ENCODE measurements at regions not wholly inside any gene's neighbourhood (a gene's known extent, or its start where the extent isn't known, plus 50 kb on each side); places are given as distances from the start of the nearest gene placed in this dataset.

DNA sequence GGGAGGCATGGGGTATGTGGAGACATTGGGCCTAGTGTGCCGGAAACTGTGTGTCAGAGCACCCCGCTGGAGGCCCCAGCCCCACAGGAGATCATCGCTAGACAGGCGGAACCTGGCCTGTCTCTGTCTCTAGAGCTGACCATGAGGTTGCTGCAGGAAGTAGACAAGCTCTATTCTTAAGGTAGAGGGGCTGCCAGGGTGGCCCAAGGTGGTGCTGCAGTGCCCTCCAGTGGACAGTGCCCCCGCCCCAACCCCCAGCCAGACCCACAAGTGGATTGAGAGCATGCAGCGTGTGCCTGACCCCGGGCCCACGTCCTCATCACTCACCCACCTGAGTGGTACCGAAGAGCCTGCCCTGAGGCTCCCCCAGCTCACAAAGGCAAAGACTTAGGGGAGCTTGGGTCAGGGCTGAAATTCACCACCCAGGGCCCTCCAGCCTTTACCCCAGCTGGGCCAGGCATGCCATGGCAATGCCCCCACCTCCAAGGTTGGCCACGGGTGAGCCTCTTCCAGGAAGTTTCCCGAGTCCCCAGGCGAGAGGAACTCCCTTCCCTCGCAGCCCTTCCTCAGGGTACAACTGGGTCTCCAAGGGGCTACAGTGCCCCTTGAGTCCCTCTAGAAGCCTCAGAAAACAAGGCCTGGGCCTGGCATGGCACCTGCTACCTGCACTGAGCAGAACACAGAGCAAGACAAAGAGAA lies 155.0 kb downstream of the TTC32 start:
- peak; percentile 30 for DNase-seq

DNA sequence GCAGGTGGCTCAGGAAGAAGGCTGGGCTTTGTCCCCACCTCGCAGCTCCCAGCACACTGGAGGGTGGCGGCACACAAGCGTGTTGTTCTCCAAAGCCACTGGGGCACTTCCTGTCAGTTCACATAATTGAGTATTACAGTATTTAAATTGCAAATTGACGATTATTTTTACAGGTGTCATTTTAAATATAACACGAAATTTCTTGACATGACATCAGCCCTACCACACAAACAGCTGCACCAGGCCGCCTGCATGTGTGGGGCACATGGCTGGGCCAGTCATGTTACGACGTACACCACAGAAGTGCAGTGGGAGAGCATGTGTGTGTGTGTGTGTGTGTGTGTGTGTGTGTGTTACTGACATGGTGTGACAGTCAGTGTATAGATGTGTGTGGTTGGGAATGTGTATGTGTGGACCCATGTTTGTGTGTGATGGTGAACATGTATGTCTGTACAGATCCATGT lies 155.6 kb downstream of the TTC32 start:
- DNase-seq: no peak

DNA sequence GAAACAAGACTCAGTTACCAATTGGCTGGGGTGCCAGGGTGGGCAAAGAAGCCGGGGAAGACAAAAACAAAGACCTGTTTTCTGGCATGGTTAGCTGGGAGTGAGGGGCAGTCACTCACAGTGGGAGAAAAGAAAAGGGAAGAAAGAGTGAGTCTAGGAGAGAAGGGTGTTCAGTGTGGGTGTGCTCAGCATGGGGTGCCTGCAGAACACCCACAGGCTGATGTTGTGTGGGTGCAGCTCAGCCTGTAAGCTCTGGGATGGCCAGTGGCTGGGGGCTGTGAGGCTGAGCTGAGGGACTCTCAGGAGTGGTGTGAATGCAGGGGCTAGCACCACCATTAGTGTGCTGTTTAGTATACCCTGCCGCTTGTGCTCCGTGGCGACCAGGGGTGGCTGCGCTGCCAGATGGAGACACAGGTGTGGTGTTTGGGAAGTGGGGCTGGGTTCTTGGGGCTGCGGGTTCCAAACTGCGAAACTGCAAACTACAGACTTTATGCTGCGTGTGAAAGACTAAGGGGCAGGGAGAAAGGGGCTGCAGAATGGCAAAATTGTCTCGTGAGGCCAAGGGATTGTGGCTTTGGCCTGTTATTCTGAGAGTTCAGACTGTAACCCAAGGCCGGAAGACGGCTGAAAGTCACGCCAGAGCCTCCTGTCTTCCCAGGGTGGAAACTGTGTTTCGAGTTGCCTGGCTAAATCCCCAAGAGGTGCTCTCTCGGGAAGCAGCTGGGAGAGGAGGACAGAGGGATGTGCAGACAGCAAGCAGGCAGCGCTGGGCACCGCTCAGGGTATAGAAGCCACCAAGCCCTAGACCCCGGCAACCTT lies 156.3 kb downstream of the TTC32 start:
- no peak for DNase-seq

DNA sequence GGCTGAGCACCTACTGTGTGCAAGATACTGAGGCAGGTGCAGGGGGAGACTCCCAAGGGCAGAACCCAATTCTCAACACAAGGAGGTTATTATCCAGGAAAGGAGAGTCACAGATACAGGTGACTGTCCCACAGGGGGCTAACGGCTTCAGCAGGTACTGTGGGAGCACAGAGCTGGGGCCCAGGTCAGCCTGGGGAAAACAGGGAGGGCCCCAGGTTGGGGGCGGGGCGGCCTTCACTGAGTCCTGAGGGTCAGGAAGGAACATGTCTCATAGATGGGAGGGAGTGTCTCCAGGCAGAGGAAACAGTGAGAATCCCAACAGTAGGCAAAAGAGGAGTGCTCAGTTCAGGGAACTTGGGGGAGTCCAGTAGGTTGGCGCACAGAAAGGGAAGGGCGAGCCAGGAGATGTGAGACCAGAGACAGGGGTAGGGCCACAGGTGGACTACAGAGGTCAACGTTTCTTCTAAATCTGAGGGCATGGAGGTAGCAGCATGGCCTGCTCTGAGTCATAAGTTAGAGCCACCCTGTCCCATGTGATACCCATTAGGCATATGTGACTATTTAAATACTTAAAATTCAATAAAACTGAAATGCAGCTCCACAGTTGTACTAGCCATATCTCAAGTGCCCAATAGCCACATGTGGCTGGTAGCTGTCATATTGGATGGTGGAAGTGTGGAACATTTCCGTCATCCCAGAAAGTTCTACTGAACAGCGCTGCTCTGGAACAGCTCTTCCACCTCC lies 157.2 kb downstream of the TTC32 start:
- DNase-seq: no peak

DNA sequence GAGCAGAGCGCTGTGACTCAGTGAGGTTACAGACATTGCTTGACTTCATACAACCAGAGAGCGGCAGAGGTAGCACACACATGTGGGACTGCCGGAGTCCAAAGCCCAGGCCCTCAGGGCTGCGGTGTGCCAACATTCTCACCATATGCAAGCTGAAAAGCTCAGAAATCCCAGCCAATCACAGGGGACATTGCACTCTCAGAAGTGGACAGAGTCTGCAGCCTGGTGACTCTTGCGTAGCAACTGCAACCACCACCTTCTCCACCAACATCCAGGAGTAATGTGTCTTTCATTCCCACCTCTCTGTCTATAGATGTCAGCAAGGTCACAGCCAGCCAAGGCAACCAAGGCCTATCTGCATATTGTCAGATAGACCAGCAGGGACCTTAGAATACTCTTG lies 158.1 kb downstream of the TTC32 start:
- DNase-seq: no peak

DNA sequence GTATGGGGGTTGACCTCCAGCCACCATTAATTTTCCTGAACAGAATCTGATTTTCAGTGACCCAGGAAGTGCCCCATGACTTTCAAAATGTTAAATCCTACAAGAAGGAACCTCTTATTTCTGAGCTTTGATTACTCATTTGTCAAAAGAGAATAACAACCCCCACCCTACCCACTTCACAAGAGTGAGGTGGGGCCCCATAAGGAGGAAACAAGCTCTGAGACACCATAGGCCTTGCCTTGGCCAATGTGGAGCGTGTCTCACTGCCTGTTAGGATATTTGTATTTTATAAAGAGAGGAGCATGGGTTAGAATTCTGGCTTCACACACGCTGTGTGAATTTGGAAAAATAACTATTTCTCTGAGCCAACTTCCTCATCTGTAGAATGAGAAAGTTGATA lies 158.9 kb downstream of the TTC32 start:
- no peak for DNase-seq

DNA sequence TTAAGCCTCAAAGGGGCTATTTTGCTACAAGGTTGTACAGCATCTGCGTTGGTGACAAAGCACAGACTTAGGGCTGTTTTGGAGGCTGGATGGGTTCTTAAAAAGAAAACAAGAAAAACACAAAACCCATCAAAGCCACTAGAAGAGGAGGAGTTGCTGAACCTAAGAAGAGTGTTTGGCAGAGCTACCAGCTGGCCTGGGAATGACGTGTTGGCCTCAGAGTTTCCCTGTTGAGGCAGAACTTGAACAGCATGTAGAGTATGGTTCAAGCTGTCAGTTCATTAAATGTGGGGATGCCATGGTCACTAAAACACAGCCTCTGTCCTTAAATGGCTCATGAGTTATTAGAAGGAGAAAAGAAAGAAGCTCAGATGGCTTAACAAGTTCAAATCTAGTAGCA lies 162.5 kb downstream of the TTC32 start:
- DNase-seq: no peak

DNA sequence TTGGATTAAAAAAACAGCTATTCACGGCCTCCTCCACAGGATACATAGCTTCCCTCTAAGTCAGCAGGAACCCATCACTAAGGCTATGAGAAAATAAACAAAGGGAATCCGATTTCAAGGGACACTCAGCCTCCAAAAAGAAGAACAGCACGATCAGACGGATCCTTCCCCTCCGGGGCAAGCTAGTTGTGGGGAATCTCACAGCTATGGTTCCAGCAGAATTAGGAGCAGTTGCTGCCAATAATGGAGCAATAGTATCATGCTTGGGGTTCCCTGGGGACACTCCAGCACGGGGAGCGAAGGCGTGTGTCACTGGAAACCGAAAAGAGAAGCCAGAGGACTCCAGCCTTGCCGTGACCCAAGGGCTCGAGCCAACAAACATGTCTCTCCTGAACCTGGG lies 163.1 kb downstream of the TTC32 start:
- no peak for DNase-seq

DNA sequence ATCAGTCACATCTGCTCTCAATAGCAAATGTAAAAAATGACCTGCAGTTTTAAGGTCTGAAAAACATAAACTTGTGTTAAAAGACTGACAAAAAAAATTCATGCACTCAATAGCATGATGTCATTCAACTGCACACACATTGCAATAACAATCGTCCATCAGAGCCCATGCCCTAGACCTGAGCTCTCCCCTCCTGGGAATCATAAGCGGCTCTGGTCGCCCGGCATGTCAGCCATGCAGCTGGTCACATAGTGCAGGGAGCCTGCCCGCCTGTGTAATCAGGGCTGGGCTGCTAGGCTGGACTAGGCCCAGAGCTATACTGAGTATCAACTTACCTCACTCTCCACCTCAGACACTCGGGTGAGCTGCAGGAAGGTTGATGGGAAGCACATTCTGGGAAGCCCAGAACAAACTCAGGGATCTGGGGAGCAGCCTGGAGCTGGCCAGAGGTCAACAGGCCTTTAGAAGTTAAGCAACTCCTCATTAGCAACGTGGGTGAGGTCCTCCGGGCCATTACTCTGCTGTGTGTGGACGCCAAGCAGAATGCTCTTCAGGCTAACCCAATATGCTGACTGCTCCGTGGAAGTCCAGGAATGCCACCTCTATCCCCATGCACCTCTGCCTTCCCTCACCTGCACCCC lies 165.5 kb downstream of the TTC32 start:
- no peak for DNase-seq

DNA sequence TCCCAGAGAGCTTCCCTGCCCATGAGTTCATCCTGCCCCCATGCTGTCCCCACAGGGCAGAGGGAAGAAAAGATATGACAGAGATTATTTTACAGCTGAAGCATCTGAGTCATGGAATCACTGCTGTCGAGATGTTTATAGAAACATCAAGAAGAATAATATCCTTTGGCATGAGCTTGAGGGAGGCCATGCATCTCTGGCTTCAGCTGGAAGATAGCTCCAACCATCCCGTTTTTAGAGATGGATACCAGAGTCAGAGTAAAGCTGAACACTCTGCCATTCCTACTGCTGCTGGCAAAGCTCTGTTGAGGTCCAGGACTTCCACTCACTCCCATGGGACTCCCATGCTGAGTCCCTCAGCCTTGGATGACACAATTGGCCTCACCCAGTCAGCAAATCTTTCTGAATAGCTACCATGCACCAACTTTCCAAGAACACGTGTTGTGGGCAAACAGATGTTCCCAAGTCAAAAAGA lies 167.8 kb downstream of the TTC32 start:
- no peak for DNase-seq

DNA sequence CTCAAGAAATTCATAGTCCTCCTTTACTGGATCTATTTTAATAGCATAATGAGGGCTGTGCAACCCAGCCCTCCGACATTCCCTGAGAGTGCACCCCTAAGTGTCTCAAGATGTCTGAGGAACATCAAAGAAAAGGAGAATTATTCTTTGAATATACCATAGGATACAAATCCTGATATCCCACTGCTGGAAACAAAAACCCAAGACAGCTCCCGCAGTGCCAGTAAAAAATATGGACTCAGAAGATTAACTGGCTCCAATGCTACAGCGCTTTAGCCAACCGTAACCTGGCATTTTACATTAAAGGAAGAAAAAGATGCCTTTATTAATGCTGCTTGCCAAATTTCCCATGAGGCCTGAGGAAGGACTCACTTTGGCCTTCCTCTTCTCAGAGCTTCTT lies 168.4 kb downstream of the TTC32 start:
- DNase-seq: no peak

DNA sequence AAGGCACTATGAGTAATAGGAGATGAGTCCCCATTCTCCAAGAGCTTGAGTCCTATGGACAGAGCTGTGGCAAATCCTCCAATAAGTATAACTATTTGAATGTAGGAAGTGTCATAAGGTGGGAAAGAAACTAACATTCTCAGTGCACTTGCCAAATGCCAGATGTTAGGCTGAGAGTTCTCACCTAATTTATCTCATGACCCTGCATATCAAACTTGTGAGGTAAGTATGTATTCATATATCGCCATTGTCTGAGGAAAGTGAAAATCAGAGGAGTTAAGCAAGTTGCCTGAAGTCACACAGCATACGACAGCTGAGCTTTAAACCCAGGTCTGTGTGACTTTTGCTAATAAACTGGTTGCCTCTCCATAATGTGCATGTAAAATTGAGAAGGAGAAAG lies 169.5 kb downstream of the TTC32 start:
- DNase-seq: no peak

DNA sequence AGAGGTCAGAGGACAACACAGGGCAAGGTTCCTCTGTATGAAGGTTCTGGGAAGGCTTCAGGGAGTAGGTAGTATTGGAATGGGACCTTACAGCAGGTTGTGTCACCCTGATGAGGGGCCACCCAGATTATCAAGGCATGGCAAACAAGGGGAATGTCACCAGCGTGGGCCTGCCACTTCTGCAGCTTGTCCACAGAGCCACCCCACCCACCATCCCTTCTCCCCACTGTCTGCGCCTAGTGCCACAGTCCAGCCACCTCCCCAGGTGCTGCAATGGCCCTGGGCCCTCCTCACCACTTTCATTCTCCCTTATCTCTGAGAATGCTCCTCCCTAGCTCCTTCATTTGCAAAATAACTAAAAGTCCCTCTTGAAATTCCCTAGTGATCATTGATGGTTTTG lies 170.3 kb downstream of the TTC32 start:
- DNase-seq: no peak

DNA sequence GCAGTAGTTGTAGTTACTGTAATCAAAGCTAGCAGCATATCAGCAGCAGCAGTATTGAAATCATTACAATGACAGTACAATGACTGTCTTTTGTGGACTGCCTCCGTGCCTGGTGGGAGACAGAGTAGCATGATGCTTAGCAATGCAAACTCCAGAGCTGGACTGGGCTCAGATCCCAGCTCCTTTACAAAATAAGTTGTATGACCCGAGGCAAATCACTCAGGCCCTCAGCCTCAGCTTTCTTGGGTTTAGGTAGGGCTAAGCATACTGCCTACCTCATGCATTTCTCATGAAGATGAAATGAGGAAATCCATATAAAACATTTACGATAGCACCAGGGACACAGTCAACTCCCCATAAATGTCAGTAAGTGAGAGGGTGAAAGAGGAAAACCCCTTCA lies 170.7 kb downstream of the TTC32 start:
- no peak for DNase-seq

DNA sequence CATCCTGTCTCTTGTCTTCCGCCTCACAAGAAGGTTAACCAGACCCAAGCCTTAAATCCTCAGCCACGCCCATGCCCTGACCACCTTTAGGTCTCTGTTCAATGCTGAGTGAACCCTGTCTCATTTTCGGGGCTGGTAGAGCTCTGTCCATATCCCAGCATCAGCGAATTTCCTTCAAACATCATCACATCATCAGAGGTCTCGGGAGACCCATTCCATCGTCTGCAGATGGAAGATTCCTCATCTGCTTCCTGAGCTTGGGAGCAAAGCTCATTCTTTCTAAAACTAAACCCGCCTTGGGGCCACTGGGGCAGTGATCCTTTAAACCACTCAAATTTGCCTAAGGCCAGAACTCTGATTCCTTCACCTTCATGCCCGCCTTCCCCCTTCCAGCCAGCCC lies 173.7 kb downstream of the TTC32 start:
- no peak for DNase-seq

DNA sequence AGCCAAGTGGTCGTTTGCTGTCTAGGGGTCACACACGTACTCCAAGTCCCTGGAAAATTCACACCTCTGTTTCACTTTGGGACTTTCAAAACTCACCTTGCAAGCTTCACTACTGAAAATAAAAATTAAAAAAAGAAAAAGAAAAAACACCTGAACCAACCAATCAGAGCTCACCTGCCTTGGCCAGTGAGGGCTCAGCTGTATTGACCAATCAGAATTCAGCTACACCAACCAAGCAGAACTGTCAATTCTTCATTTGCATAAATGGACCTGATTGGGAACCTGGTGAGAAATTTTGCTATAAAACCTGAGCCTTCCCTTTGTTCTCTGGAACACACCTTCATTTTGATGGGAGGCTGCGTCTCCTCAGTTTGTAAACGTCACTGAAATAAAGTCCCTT lies 176.4 kb downstream of the TTC32 start:
- no peak for DNase-seq

DNA sequence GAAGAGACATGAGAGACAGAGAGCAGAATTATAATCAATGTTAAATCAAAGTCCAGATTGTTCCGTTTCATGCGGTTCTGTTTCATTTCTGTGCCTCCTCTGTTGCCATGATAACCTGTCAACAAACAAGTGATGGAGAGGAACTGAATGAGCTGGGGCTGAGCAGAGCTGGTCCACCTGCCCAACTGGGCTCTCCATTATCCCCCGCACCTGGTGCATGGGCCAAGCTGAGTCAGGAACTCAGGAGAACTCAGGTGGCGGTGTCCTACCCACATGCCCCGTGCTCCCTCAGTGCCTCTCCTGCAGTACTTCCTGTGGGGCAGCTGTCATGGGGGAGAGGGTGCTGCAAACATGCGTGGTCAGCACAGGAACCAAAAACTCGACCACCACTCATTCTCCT lies 178.8 kb downstream of the TTC32 start:
- DNase-seq: no peak

DNA sequence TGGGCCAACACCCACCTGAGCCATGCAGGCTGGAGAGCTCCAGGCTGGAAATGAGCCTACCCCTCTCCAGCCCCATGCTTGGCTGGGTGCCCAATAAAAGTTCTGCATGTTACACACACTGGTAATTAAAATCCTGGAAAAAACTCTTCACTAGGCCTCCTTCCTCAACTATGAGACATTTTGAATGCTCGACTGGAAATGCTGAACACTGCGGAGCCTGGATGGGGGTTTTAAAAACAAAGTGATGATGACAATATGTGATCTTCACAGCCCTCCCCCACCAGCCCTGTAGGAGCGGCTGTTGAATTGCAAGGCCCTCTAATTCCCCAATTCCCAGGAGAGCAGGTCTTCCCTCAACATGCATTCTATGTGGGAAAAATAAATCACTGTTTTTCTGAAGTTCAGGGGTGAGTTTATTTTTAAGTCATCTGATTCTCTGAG lies 179.2 kb downstream of the TTC32 start:
- no peak for DNase-seq

DNA sequence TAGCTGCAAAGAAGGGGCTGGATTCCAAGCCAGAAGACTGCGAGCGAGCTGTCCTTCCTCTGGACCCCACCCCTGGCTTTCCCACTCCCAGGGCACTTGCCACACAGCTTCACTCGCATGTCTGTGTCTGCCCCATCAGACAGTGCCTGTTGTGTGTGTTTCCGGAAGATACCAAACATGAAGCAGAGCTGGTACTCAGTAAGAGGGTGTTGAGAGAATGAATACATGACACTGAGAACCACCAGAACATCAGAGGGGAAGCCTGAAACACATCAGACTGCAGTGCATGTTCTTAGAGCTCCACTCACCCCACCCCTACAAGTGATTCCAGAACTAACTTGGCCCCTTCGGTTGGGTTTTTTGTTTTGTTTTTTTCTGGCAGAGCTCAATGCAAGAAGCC lies 181.5 kb downstream of the TTC32 start:
- no peak for DNase-seq

DNA sequence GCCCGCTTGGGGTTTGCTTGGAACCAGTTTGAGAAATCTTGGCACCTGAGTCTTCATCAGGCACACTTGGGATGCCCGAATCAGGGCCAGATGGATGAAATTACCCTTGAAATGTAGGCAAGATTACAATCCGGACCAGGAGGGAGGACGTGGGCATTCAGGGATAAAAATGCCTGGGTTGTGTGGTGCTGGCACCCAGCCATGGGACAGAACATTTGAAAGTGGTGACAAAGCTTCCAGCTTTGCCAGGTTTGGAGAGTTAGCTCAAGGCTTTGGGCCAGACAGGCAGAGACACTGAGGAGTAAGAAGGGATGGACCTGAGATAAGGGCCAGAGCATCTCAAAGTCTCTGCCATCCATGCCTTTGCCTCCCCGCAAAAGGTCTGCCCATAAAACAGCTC lies 182.2 kb downstream of the TTC32 start:
- DNase-seq: no peak

DNA sequence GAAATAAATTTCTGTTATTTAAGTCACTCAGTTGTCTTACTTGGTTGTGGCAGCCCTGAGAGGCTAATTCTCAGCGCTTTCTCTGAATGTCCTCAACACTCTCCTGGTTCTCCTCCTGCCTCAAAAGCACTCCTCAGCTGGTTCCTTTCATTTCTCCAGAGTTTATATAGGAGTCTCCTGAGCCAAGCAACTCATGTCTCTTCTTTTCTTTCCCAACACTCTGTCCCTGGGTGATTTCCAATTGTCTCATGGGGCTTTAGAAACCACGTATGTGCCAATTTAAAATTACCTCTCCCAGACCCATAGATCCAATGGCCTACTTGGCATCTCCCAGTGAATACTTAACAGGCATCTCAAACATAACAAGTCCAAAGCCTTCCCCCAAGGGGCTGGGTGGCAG lies 184.3 kb downstream of the TTC32 start:
- DNase-seq: no peak

DNA sequence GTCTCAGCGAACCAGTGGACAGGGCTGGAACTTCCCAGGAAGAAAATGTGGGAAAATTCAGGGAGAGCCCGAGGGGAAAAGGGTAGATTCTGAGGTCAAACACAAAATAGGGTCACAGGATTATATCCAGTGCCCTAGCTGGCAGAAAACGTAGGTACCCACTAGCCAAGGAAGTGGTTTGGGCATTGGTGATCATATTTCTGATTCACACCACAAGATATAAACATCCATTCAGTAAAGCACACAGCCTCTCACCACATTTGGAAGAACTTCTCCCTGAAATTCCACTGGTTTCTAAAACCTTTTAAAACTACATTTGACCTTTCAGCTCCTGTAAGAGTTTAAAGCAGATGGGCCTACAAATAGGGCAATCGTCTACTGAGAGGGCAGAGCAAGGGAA lies 186.9 kb downstream of the TTC32 start:
- no peak for DNase-seq

DNA sequence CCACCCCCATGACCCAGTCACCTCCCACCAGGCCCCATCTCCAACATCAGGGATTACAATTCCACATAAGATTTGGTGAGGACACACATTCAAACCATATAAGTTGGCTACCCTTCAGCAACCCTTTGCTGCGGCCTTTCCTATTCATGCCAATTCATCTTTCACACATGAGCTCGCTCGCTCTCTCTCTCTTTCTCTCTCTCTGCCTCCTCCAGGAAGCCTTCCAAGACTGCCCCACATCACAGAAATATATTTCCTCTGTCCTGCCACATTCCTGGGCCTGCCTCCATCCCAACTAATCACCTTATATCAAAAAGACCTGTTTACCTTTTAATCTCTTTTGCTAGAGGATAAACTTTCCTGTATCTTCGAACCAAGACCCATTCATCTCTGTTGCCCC lies 188.9 kb downstream of the TTC32 start:
- DNase-seq: no peak
